ENCODE measurements at regions not wholly inside any gene's neighbourhood (a gene's known extent, or its start where the extent isn't known, plus 50 kb on each side); places are given as distances from the start of the nearest gene placed in this dataset.

GRCh38 chr2:238564286-238564920 lies 137.7 kb downstream of the ASB1 start:
- no peak for TF ChIP-seq EP300 (IDR thresholded peaks at IDR 0.05)
- TF ChIP-seq, protein P1, sequence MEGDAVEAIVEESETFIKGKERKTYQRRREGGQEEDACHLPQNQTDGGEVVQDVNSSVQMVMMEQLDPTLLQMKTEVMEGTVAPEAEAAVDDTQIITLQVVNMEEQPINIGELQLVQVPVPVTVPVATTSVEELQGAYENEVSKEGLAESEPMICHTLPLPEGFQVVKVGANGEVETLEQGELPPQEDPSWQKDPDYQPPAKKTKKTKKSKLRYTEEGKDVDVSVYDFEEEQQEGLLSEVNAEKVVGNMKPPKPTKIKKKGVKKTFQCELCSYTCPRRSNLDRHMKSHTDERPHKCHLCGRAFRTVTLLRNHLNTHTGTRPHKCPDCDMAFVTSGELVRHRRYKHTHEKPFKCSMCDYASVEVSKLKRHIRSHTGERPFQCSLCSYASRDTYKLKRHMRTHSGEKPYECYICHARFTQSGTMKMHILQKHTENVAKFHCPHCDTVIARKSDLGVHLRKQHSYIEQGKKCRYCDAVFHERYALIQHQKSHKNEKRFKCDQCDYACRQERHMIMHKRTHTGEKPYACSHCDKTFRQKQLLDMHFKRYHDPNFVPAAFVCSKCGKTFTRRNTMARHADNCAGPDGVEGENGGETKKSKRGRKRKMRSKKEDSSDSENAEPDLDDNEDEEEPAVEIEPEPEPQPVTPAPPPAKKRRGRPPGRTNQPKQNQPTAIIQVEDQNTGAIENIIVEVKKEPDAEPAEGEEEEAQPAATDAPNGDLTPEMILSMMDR (IDR thresholded peaks at IDR 0.05) = no peak
- TF ChIP-seq POLR2AphosphoS5 (IDR thresholded peaks at IDR 0.05) = no peak

All from esophagus muscularis mucosa (tissue), 4 donors.